ENCODE measurements at regions not wholly inside any gene's neighbourhood (a gene's known extent, or its start where the extent isn't known, plus 50 kb on each side); places are given as distances from the start of the nearest gene placed in this dataset.

DNA sequence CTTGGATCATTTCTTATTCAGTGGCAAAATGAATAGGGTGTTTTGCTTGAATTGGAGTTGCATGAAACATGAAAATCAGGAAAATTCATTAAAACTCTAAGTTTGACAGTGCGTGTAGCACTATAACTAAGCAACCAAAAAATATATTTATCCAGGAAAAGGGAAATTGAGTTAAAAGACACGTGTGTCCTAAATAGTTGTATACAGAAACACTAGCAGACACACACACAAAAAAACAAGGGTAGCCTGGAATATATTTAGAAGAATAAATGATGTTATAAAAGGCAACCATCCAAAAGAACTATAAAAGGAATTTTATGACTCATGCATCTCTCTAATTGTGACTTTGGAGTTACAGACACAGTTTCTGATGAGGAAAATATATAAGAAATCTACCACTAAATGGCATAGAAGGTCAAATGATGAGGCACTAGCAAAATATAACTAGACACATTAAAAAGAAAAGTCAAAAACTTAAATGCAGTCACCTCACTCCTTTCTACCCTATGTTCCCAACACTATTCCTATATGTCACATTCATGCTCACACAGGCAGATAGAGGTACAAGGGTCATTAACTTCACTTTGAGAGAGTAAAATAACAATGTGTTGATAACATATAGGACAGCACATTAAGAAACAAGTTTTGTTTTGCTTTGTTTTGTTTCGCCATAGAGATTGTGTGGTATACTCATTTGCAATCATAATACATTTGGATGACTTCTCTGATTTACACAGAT, 793.6 kb upstream of the INTU start:
- TF ChIP-seq, protein P1, sequence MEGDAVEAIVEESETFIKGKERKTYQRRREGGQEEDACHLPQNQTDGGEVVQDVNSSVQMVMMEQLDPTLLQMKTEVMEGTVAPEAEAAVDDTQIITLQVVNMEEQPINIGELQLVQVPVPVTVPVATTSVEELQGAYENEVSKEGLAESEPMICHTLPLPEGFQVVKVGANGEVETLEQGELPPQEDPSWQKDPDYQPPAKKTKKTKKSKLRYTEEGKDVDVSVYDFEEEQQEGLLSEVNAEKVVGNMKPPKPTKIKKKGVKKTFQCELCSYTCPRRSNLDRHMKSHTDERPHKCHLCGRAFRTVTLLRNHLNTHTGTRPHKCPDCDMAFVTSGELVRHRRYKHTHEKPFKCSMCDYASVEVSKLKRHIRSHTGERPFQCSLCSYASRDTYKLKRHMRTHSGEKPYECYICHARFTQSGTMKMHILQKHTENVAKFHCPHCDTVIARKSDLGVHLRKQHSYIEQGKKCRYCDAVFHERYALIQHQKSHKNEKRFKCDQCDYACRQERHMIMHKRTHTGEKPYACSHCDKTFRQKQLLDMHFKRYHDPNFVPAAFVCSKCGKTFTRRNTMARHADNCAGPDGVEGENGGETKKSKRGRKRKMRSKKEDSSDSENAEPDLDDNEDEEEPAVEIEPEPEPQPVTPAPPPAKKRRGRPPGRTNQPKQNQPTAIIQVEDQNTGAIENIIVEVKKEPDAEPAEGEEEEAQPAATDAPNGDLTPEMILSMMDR (IDR thresholded peaks at IDR 0.05): no peak
- no peak for TF ChIP-seq ZFX (IDR thresholded peaks at IDR 0.05; ENCODE audit: borderline replicate concordance)

Data from 22Rv1 (cell line).